Kidney epithelial cell (primary cell): ENCODE measurements at regions not wholly inside any gene's neighbourhood (a gene's known extent, or its start where the extent isn't known, plus 50 kb on each side); places are given as distances from the start of the nearest gene placed in this dataset.

Source experiments
- DNase-seq: peaks from one replicate; pipeline ENCODE4 v3.0.0-alpha.2; 2010; ENCODE audit warnings: low read depth
- H3K27me3 ChIP-seq: 2 replicates; pipeline ENCODE4 v1.6.0; 2011; ENCODE audit warnings: low read length; ENCODE audit not compliant: control insufficient read depth, insufficient read depth
- H3K36me3 ChIP-seq: 2 replicates; pipeline ENCODE4 v1.5.1; 2011; ENCODE audit warnings: low read length; ENCODE audit not compliant: control insufficient read depth, insufficient read depth
- H3K4me3 ChIP-seq: 2 replicates; pipeline ENCODE4 v1.5.1; 2011; ENCODE audit warnings: low read depth, mild to moderate bottlenecking, control low read depth, low read length
- CTCF ChIP-seq: IDR thresholded peaks from 2 replicates; pipeline ENCODE4 v1.5.1; 2011; ENCODE audit warnings: mild to moderate bottlenecking, moderate library complexity, low read length, control low read depth, inconsistent platforms; ENCODE audit not compliant: insufficient read depth, poor library complexity, severe bottlenecking

- Histone ChIP-seq H3K4me3 (no peak overlapping the region), H3K27me3 (no peaks in the 10 kb centered on the region), H3K36me3 (no peaks in the 10 kb centered on the region)
- no peak for DNase-seq
- no peak for TF ChIP-seq CTCF
Measured at GRCh38 chr2:125207431-125207830, 1182.3 kb downstream of the CNTNAP5 start.

GRCh38 chr2:125216321-125216720 is 1191.2 kb downstream of the CNTNAP5 start:
- H3K4me3 ChIP-seq, result no peak overlapping the region
- DNase-seq, result no peak
- no peak for TF ChIP-seq CTCF
- no peaks in the 10 kb centered on the region for H3K36me3 ChIP-seq
- no peaks in the 10 kb centered on the region for H3K27me3 ChIP-seq

- TF ChIP-seq CTCF, result no peak
- H3K36me3 ChIP-seq, result no peaks in the 10 kb centered on the region
- no peaks in the 10 kb centered on the region for H3K27me3 ChIP-seq
- H3K4me3 ChIP-seq, result no peak overlapping the region
- DNase-seq, result no peak
Measured at GRCh38 chr2:125224188-125224587, 1199.1 kb downstream of the CNTNAP5 start.

DNA sequence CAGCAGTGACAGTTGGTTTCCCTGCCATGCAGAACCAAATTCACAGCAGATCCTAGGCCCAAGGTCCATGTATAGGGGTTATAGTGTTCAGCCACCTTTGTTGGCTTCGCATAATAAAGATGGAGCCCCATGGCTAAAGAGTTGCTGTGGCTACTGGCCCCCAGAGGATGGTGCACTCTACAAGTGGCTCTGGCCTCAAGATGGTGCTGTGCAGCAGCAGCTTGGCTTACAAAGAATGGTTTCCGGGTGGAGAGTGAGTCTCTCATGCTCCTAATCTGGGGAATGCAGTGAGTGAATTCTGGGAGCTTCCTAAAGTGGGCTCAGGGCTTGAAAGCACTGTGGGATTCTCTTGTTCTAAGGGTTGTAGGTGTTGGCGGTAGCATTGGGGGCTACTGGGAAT is 1199.7 kb downstream of the CNTNAP5 start:
- TF ChIP-seq CTCF, result no peak
- H3K27me3 ChIP-seq, result no peaks in the 10 kb centered on the region
- no peak overlapping the region for H3K4me3 ChIP-seq
- DNase-seq, result no peak
- no peaks in the 10 kb centered on the region for H3K36me3 ChIP-seq

GRCh38 chr2:125227843-125228392 is 1202.8 kb downstream of the CNTNAP5 start:
- peak; percentile 32 for TF ChIP-seq CTCF

DNA sequence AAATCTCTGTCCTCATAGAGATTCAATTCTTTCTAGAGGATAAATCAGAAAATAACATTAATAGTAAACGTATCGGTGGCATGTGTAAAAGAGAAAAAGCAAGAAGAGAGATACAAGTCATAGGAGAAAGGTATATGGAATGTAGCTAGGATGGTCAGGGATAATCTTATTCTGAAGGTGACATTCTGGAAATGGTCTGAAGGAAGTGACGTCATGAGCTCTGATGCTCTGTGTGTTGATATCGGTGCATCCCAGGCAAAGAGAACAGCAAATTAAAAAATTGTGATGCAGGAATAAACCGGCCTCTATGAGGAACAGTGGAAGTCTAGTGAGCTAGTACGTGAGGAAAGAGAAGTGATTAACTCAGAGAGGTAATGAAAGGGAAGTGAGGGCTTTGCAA is 1215.8 kb downstream of the CNTNAP5 start:
- TF ChIP-seq CTCF, result no peak
- Histone ChIP-seq H3K36me3 (no peaks in the 10 kb centered on the region), H3K4me3 (no peak overlapping the region), H3K27me3 (no peaks in the 10 kb centered on the region)
- DNase-seq, result no peak

More at GRCh38 chr2:125227843-125228392, 1202.8 kb downstream of the CNTNAP5 start:
- DNase-seq, result no peak
- no peaks in the 10 kb centered on the region for H3K36me3 ChIP-seq
- H3K4me3 ChIP-seq, result no peak overlapping the region
- no peaks in the 10 kb centered on the region for H3K27me3 ChIP-seq
